Gastrocnemius medialis (tissue), 4 donors: ENCODE measurements at regions not wholly inside any gene's neighbourhood (a gene's known extent, or its start where the extent isn't known, plus 50 kb on each side); places are given as distances from the start of the nearest gene placed in this dataset.

Experiments
- POLR2A ChIP-seq, 2 donors: fragments of 450-650 bp; IDR thresholded peaks; one replicate each; pipeline ENCODE4 v1.6.1; 2017; ENCODE audit warnings: antibody characterized with exemption in 2 of 2, mild to moderate bottlenecking in 2 of 2, moderate library complexity in 2 of 2
- TF ChIP-seq, protein P1 (sequence below), 5 experiments: fragments of 450-650 bp in 3 of 5; fragments of 200-600 bp in 2 of 5; sonication (generic) in 2 of 5; IDR thresholded peaks in 4 of 5; conservative IDR thresholded peaks in 1 of 5; 1 replicate in 4 of 5; 2 replicates in 1 of 5; pipeline ENCODE4 v1.5.1; 2016 to 2019; ENCODE audit warnings: antibody characterized with exemption in 5 of 5, mild to moderate bottlenecking in 3 of 5, moderate library complexity in 3 of 5

DNA sequence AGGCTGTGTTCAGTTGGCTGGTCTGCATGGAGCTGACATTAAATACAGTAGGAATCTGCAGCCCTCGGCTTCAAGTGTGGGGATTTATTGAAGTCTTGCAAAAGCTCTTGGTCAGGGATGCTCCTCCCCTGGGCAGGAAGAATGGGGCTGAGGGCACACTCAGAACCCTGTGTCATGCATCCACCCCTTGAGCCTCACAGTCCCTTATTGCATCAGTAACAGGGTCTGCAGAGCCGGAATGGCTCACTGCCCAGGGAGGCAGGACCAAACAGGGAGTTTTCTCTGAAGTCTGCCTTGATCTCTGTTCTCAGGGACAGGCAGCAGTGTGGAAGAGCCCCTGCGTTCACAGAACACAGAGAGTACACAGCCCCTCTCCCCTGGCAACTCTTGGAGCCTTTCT lies 216.8 kb downstream of the ENGASE start:
- TF ChIP-seq POLR2A (IDR thresholded peaks at IDR 0.05) = no peak
- TF ChIP-seq, protein P1, sequence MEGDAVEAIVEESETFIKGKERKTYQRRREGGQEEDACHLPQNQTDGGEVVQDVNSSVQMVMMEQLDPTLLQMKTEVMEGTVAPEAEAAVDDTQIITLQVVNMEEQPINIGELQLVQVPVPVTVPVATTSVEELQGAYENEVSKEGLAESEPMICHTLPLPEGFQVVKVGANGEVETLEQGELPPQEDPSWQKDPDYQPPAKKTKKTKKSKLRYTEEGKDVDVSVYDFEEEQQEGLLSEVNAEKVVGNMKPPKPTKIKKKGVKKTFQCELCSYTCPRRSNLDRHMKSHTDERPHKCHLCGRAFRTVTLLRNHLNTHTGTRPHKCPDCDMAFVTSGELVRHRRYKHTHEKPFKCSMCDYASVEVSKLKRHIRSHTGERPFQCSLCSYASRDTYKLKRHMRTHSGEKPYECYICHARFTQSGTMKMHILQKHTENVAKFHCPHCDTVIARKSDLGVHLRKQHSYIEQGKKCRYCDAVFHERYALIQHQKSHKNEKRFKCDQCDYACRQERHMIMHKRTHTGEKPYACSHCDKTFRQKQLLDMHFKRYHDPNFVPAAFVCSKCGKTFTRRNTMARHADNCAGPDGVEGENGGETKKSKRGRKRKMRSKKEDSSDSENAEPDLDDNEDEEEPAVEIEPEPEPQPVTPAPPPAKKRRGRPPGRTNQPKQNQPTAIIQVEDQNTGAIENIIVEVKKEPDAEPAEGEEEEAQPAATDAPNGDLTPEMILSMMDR (IDR thresholded peaks at IDR 0.05 in 4 of 5, conservative IDR thresholded peaks at IDR 0.05 in 1 of 5) = no peak
